IMR-90 (cell line): ENCODE measurements at regions not wholly inside any gene's neighbourhood (a gene's known extent, or its start where the extent isn't known, plus 50 kb on each side); places are given as distances from the start of the nearest gene placed in this dataset.

Experiments used
- BHLHE40 ChIP-seq: fragments of 150-350 bp; IDR thresholded peaks from 2 replicates; pipeline ENCODE4 v1.6.1; 2016; ENCODE audit warnings: mild to moderate bottlenecking, low read depth, low read length
- CEBPB ChIP-seq: IDR thresholded peaks from 2 replicates; pipeline ENCODE4 v1.6.1; 2012; ENCODE audit warnings: low read depth, low read length, improper control_type of control experiment
- CHD1 ChIP-seq: IDR thresholded peaks from 2 replicates; pipeline ENCODE4 v1.6.1; 2012; ENCODE audit warnings: low read depth, low read length, improper control_type of control experiment
- CTCF ChIP-seq: conservative IDR thresholded peaks from 2 replicates; pipeline ENCODE4 v1.5.1; 2012; ENCODE audit warnings: mild to moderate bottlenecking, low read depth, low read length, improper control_type of control experiment
- MAFK ChIP-seq: IDR thresholded peaks from 2 replicates; pipeline ENCODE4 v1.6.1; 2012; ENCODE audit warnings: low read depth, low read length, improper control_type of control experiment
- MAZ ChIP-seq: IDR thresholded peaks from 2 replicates; pipeline ENCODE4 v1.6.1; 2012; ENCODE audit warnings: low read depth, mild to moderate bottlenecking, low read length, improper control_type of control experiment, moderate library complexity, borderline replicate concordance
- MXI1 ChIP-seq: IDR thresholded peaks from 2 replicates; pipeline ENCODE4 v1.6.1; 2012; ENCODE audit warnings: low read depth, mild to moderate bottlenecking, low read length, moderate library complexity, borderline replicate concordance
- POLR2A ChIP-seq: IDR thresholded peaks from 2 replicates; pipeline ENCODE4 v1.6.1; 2012; ENCODE audit warnings: mild to moderate bottlenecking, low read depth, low read length
- RAD21 ChIP-seq: IDR thresholded peaks from 2 replicates; pipeline ENCODE4 v1.6.1; 2012; ENCODE audit warnings: low read length, improper control_type of control experiment
- RCOR1 ChIP-seq: IDR thresholded peaks from 2 replicates; pipeline ENCODE4 v1.6.1; 2012; ENCODE audit warnings: mild to moderate bottlenecking, low read length, improper control_type of control experiment; ENCODE audit not compliant: insufficient replicate concordance
- RFX5 ChIP-seq: IDR thresholded peaks from 2 replicates; pipeline ENCODE4 v1.8.0; 2012; ENCODE audit warnings: low read depth, mild to moderate bottlenecking, low read length, moderate library complexity
- SMC3 ChIP-seq: fragments of 150-350 bp; IDR thresholded peaks from 2 replicates; pipeline ENCODE4 v1.6.1; 2016; ENCODE audit warnings: low read depth, mild to moderate bottlenecking, antibody characterized with exemption, low read length, moderate library complexity
- TF ChIP-seq, protein P1 (sequence below): fragments of 150-350 bp; IDR thresholded peaks from 2 replicates; pipeline ENCODE4 v1.6.1; 2016; ENCODE audit warnings: low read depth, mild to moderate bottlenecking, low read length, moderate library complexity, borderline replicate concordance
- TF ChIP-seq, protein P2 (sequence below): fragments of 150-350 bp; IDR thresholded peaks from 2 replicates; pipeline ENCODE4 v1.6.1; 2017; ENCODE audit warnings: mild to moderate bottlenecking, antibody characterized with exemption, low read length, low read depth

GRCh38 chr2:147273628-147274027 is 571.2 kb upstream of the ACVR2A start:
- no peak for TF ChIP-seq CTCF
- no peak for TF ChIP-seq POLR2A
- no peak for TF ChIP-seq CEBPB
- no peak for TF ChIP-seq RFX5
- TF ChIP-seq SMC3 = no peak
- no peak for TF ChIP-seq RCOR1
- TF ChIP-seq MAZ = no peak
- no peak for TF ChIP-seq RAD21
- TF ChIP-seq, protein P1, sequence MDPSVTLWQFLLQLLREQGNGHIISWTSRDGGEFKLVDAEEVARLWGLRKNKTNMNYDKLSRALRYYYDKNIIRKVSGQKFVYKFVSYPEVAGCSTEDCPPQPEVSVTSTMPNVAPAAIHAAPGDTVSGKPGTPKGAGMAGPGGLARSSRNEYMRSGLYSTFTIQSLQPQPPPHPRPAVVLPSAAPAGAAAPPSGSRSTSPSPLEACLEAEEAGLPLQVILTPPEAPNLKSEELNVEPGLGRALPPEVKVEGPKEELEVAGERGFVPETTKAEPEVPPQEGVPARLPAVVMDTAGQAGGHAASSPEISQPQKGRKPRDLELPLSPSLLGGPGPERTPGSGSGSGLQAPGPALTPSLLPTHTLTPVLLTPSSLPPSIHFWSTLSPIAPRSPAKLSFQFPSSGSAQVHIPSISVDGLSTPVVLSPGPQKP = no peak
- no peak for TF ChIP-seq BHLHE40
- TF ChIP-seq, protein P2, sequence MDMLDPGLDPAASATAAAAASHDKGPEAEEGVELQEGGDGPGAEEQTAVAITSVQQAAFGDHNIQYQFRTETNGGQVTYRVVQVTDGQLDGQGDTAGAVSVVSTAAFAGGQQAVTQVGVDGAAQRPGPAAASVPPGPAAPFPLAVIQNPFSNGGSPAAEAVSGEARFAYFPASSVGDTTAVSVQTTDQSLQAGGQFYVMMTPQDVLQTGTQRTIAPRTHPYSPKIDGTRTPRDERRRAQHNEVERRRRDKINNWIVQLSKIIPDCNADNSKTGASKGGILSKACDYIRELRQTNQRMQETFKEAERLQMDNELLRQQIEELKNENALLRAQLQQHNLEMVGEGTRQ = no peak
- TF ChIP-seq CHD1 = no peak
- TF ChIP-seq MXI1 = no peak
- TF ChIP-seq MAFK = no peak
